ENCODE measurements at regions not wholly inside any gene's neighbourhood (a gene's known extent, or its start where the extent isn't known, plus 50 kb on each side); places are given as distances from the start of the nearest gene placed in this dataset.

DNA sequence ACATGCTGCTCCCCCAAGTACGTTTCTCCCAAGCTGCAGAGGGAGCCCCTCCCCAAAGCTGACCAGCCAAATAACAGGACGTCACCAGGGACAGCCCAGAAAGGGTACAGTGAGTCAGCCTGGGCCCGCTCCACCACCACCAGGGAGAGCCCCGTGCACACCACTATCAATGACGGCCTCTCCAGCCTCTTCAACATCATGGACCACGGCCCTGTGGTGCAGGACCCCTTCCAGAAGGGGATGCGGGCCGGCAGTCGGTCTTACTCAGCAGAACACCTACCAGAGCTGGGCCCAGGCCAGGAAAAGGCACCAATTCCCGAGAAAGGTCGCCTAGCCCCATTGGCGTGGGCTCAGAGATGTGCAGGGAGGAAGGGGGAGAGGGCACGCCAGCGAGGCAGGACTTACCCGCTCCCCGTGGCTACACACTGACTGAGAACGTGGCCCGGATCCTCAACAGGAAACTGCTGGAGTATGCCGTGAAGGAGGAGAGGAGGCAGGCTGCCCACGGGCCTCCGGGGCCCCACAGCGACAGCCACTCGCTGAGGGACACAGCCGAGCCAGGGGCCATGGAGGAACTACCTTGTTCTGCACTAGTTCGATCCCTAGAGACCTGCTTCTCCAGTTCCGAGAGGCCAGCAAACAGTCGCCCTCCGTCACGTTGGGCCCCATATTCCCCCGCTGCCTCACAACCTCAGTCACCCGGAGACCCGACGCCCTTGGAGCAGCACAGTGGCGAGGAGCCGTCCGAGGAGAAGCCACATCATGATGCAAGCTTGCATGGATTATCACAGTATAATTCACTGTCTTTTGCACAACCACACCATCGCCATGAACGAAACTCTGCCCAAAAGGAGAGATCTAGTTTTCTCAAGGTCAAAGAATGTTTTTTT lies 815.9 kb upstream of the KLHL1 start:
- DNase-seq (ENCODE audit: extremely low read depth in 1 of 2, low read depth in 1 of 2): no peak

DNA sequence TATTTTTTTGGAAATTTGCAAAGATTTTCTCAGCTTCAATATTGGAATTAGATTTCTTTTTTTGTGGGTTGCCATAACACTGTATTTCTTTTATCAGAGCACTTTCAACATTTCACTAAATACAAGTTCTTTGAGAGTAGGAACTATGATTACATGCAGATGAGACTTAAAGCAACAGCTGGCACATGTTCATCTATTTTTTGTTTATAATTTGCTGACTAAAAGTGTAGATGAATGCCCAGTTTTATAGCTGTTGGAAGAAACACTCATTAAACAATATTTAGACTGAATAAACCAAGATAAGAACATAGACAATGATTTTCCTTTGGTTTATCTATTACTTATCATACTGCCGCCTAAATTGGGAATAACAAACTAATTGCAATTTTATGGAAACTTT lies 803.0 kb upstream of the KLHL1 start:
- DNase-seq (ENCODE audit: extremely low read depth in 1 of 2, low read depth in 1 of 2): no peak

DNA sequence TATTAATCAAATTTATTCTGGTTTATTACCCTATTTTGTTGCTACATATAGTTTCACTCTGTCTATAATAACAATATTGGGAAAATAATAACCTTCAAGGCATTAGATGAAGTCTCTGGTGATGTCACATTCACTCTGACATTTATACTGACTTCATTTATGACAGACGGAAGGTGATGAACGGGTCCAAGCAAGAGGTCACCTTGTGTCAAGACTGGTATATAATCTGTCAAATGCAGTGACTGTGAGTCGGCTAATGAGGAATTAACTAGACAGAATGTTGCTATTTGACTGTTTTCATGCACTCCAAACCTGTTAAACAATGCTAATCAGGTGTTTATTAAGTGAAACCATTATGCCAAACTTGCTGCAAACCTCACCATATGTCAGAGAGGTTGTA lies 800.5 kb upstream of the KLHL1 start:
- no peak for DNase-seq (ENCODE audit: extremely low read depth in 1 of 2, low read depth in 1 of 2)

DNA sequence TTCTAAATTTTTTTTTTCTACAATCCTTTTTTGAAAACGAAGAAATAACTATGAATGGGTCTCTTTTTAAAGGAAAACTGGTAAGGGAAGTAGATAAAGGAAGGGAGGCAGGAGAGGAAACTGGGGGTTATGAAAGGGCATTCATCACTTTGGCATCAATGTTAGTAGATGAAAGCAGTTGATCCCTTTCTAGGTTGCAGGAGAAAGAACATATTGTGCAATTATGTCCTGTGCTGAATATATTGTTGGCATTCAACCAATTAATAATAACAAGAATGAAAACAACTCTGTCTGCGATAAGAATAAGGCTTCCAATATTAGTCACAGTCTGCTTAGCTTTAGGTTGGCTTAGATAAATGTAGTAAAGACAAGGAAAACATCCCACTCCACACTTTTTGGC lies 796.8 kb upstream of the KLHL1 start:
- no peak for DNase-seq (ENCODE audit: extremely low read depth in 1 of 2, low read depth in 1 of 2)

DNA sequence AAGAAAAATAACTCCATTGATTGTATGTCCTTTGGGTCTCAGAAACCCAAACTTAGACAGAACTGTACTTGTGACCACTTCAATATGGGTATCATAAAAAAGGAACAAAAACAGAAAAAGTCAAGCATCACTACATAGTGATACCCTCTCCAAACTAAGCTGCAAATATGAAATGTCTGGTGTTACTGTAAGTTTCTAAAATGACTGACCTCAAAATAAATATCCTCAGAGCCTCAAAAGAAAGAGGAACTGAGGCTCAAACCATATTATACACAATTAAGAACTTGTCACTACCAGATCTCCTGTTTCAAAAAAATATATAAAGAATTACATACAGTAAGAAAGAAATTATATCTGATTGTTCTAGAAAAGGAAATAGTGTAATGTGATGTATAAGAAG lies 787.9 kb upstream of the KLHL1 start:
- DNase-seq (ENCODE audit: extremely low read depth in 1 of 2, low read depth in 1 of 2): no peak

DNA sequence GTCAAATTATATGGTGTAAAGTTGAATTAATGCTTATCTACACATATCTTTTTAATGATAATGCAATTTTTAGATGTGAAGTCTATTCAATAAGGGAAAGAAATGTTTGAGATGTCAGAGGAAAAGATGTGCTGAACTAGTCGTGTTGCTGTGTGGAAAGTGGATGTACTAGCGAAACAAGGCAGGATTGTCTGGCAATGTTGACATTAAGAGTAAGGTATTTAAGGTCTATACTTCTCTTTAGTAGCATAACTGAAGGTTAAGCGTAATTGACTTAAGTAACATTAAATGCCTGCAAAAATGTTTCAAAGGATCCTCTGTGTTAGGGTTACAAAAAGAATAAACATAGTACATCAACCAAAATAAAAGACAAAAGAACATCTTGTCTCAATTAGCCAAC lies 787.3 kb upstream of the KLHL1 start:
- no peak for DNase-seq (ENCODE audit: extremely low read depth in 1 of 2, low read depth in 1 of 2)

DNA sequence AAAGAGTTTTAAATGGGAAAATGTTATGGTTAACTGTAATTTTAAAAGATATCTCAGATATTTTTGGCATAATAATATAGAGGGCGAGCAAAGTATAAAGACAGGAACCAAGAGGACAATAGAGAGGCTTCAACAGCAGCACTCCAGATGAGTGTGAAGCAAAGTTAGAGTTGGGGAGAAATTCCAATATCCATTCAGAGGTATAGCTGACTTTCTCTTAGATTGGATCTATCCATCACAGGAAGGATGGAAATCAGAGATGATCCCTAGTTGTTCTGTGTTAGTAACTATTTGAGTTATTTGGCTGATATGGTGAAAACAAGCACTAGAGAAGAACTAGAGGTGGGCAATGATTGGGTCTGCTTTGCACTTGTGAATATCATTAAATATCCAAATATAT lies 786.0 kb upstream of the KLHL1 start:
- no peak for DNase-seq (ENCODE audit: extremely low read depth in 1 of 2, low read depth in 1 of 2)

DNA sequence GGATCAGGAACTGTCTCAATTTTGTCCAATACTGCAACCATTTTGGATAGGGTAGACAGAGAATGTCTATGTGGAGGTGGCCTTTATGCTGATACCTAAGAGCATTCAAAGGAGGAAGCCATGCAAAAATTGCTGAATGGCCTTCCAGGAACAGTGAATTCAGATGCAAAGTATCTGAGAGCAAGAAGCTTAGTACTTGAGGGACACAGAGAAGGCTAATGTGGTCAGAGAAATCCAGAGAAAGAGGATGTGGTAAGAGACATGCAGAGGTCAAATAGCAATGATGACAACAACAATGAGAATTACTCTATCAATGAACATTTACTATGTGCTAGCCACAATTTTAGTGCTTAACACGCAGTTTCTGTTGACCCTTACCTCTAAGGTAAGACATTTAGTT lies 785.6 kb upstream of the KLHL1 start:
- no peak for DNase-seq (ENCODE audit: extremely low read depth in 1 of 2, low read depth in 1 of 2)

DNA sequence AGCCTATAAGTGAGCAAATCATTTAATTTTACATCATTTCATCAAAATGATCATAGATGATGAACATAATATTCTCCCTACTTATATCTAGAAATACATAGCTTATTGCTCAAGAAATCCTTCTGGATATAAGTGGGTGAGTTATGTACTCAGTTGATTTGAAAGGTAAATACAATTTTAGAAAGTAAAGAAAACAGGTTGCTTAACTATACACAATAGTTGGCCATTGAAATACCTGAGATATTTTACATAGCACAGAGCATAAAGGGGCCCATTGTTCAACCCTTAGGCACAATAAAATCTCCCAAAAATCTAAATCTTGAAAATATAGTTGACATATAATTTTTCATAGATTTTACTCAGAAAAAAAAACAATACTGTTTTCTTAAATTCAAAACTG lies 782.0 kb upstream of the KLHL1 start:
- DNase-seq (ENCODE audit: extremely low read depth in 1 of 2, low read depth in 1 of 2): no peak

DNA sequence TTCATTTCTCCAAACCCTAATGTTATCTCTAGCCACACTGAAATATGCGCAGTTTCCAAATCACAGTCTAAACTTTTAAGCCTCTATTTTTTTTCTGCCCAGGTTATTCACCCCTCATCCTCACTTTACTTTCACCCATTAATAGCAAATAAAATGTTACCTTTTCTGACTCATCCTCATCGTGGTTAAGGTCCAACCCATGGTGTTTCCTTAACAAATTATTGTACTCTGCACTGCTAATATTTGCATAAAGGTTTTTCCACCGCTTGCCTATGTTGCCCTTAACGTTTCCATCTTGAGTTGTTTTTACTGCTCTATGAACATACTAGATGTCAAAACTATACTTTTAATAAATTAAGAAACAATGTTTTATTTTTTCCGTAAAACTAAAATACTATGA lies 780.9 kb upstream of the KLHL1 start:
- no peak for DNase-seq (ENCODE audit: extremely low read depth in 1 of 2, low read depth in 1 of 2)

DNA sequence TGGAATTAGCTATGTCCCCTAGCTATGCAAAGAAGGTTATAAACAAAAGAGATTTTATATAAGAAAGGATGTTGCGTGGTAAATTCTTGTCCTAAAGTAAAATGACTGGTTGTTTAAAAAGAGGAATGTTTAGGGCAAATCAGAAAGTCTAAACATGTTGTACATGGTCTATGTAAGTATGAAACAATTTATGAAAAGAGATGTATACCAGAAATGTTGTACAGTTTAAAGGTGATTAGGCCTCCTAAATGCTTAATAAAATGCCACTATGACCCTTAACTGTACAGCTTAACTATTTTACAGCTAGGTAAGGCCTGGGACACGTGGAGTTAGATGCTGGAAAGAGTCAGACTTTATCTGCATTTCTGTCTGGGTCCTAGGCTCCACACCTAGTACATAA lies 775.9 kb upstream of the KLHL1 start:
- DNase-seq (ENCODE audit: extremely low read depth in 1 of 2, low read depth in 1 of 2): no peak

DNA sequence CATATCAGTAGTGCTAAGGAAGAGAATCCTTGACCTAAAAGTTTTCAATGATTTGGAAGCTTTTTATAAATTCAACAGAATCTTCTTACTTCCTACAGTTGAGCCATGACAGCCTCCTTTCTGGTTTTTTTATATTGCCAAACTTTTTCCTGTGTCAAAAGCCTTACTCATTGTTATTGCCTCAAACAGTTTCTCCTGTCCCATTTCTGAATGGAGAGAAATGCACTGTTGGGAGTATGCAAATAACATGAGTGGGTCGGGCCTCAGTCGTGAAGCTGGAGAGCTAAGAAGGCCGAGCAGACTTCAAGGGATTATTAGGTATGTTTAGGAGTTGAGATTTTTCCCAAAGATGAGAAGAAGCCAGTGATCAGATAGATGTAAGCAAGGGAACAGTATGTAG lies 766.4 kb upstream of the KLHL1 start:
- DNase-seq (ENCODE audit: extremely low read depth in 1 of 2, low read depth in 1 of 2): no peak

DNA sequence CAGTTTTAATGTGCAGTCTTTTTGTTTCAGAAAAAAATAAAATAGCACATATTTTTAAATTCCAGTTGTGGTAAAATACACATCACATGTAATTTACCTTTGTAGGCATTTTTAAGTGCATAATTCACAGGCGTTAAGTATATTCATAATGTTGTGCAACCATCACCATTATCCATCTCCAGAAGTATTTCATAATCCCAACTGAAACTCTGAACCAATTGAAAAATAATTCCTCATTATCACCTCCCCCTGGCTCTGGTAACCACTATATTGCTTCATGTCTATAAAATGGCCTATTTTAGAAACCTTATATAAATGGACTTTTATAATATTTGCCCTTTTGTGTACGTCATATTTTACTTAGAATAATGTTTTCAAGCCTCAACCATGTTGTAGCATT lies 756.5 kb upstream of the KLHL1 start:
- DNase-seq (ENCODE audit: extremely low read depth in 1 of 2, low read depth in 1 of 2): no peak

DNA sequence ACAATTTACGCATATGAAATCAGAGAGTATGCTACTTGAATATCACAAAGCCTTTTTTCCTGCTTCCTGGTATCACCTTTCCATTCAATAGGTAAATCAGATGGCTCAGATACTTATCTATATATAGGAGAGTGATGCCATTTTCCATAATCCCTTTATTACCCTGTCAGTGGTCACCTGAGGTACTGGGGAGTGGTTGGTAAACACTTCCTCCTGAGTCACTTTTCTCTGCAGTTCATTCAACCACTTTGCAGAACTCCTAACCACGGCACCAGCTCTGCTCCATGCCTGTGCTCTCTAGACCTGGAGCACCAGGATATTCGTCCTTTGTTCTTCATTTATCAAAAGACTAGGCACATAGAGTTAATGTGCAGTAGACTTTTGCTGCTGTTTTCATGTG lies 748.5 kb upstream of the KLHL1 start:
- no peak for DNase-seq (ENCODE audit: extremely low read depth in 1 of 2, low read depth in 1 of 2)

DNA sequence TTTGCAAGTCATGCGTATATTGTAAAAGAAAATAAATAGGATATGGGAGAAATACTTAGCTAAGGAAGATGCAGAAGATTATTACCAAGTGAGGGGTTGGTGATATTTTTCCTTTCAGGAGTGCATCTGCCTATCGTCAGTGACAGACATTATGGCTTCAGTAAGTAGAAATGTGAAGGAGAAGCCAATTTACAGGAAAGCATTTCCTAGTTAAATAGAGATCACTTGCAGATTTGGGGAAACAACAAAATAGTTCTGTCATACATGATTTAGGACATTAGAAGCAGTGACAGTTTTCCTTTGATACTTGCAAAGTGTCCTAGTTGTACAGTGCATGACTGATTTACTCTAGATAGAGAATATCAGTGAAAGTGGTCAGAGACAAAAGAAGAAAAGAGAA lies 747.8 kb upstream of the KLHL1 start:
- DNase-seq (ENCODE audit: extremely low read depth in 1 of 2, low read depth in 1 of 2): no peak

DNA sequence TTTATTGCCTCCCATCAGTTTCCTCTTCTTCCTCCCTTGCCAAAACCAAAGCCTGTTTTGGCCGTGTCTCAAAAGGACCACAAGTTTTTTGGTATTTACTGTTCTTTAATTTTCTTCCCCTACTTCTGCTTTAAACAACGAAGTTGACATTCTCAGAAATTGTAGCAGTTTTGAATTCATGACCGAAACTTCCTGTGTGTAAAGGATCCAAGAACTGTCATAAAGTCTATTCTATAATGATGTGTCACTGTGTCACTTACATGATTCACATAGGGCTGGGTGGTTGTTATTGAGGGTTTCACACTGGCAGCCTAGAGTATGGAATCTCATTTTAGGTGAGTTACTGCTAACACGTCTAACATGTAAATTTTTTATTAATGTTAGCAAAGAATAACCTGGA lies 741.0 kb upstream of the KLHL1 start:
- no peak for DNase-seq (ENCODE audit: extremely low read depth in 1 of 2, low read depth in 1 of 2)

DNA sequence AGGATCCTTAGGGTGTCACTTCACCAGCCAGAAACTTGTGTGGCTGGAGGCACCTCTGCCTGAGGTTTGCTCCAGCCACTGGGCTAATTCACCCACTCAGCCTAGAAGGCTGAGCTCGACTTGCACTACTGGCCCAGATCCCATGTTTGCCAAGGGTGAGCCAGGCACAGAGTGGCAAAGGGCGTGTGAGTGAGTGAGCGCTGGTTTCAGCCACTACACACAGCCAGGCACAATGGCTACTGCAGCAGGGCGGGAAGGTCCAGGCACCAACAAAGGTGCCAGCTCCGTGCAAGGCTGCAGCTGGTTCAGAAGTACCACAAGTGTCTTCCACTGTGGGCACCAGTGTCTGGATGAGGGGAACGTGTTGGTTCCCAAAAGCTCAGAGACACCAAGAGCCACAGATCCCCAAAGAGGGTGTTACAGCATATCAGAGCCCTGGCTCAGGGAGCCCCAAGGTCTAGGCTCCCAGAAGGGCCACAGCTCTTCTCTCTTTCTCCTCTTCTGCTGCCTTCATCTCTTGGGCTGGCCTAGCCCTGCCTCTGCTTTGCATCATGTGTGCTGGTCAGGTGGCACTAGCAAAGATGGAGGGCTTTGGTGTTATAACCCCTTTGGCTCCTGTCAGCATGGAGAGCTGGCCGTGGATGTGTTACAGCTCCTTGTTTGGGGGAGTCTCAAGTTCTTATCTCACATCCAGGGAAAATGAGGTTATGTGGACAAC lies 736.3 kb upstream of the KLHL1 start:
- DNase-seq (ENCODE audit: extremely low read depth in 1 of 2, low read depth in 1 of 2): no peak

DNA sequence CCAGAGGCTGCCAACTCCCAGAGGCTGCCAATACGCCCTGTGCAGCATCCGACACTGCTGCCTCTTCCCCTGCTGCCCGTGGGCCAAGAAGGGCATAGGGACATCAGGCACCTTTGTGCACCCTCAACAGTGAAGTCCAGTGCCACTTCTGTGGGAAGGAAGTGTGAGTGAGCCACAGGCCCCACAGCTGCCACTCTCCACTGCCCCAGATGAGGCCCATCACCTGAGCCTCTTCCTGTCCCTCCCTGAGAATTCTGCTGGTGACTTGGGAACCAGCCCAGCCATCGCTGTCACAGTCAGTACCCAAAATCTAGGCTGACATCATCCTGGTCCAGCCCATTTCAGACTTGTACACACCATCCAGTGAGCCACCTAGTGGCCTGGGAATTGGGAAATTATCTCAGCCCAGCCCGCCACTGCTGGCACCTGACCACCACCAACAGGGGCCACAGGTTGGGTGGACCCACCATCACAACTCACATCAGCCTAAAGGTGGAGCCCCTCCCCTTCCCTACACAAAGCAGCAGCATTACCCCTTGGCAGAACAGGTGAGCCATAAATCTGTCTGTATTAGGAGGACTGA lies 733.9 kb upstream of the KLHL1 start:
- no peak for DNase-seq (ENCODE audit: extremely low read depth in 1 of 2, low read depth in 1 of 2)

DNA sequence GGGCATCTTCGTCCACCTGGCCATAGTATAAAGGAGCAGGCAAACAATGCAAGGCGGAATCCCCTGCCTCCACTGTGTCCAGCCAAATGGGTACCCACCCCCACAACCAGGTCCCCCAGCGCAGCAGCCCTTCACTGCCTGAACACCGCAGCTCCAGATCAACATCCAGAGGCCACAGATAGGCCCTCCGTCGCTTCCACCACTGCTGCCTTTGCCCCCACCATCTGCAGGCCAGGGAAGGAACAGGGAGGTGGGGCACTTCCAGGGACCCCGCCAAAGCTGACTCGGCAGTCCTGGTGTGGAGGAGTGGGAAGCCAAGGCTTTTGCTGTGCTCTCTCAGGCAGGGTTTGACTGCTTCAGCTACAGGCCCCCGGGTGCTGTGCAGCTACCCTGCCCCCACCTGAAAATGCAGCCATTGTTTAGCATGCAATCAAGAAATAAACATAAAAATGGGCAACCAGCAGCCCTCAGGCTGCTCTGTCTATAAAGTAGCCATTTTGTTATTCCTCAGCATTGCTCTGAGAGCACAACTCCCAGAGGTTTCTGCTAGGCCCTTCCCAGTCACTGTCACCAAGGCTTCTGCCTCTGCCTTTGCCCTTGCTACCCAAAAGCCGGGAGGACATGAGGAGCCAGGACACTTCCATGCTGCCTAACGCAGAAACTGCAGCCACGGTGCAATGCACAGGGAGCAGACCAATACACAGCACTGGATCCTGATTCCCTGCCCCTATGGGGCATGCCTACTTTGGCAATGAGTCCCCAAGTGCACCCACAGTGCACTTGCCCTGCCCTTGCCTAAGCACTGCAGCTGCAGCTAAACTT lies 733.2 kb upstream of the KLHL1 start:
- DNase-seq (ENCODE audit: extremely low read depth in 1 of 2, low read depth in 1 of 2): no peak

DNA sequence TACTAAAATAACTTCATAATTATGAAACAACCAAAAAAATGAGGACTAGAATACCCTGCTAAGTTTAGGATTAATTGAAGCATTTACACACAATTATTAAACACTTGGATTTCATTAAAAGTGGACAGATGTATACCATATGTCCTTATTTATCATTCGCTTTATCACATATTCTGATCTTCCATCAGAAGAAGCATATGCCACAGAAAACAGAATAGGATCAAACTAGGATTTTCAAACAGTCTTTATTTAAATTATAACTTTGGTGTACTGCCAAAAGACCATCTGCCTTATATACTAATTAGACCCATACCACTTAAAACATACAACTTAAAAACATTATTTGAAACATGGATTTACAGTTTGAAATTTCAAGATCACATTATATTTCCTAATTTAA lies 727.1 kb upstream of the KLHL1 start:
- no peak for DNase-seq (ENCODE audit: extremely low read depth in 1 of 2, low read depth in 1 of 2)

DNA sequence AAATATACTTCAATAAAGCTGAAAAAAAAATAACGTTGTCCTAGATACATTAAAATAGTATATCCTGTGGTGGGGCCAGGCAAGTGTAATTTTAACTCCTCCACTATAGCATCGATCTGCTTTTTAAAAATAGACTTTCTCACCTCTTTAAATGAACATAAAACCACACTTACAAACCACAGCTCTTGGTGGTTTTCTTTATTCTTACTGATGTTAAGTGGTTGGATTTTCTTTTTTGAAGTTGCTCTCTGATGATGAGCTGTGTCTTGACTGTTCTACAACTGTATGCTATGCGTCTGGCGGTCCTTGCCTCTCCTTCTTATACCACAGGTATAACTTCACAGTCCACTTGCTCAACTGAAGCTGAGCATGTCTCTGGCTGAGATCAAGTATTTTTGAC lies 721.5 kb upstream of the KLHL1 start:
- no peak for DNase-seq (ENCODE audit: extremely low read depth in 1 of 2, low read depth in 1 of 2)

All from stimulated activated CD8-positive, alpha-beta memory T cell treated with anti-CD3 and anti-CD28 coated beads, Interleukin-7, amount 100 ng/mL, for 48 hours (primary cell).